AG04450 (cell line): ENCODE measurements at regions not wholly inside any gene's neighbourhood (a gene's known extent, or its start where the extent isn't known, plus 50 kb on each side); places are given as distances from the start of the nearest gene placed in this dataset.
A peak's percentile ranks its signal among the peaks of the same experiment; 100 is the strongest.

Experiments used
- CTCF ChIA-PET: fragments of 300-600, 350-600 bp; formaldehyde crosslinking; extraction: SDS; loops from one replicate; lab custom pipeline; 2022; ENCODE audit warnings: antibody characterized with exemption, inconsistent platforms; lab: Charles Lee
- POLR2A ChIA-PET: fragments of 350-600 bp; formaldehyde crosslinking; extraction: SDS; loops from one replicate; lab custom pipeline; 2021; ENCODE audit warnings: antibody characterized with exemption, inconsistent platforms; lab: Yijun Ruan, JAX
- DNase-seq: peaks from one replicate; pipeline ENCODE4 v3.0.0-alpha.2; 2011; ENCODE audit warnings: low read depth, low spot score
- H3K27ac ChIP-seq: one replicate; pipeline ENCODE4 v1.5.1; 2012; ENCODE audit warnings: low read depth, low read length, control low read depth
- H3K27me3 ChIP-seq: one replicate; pipeline ENCODE4 v1.6.0; 2012; ENCODE audit warnings: low read length; ENCODE audit not compliant: control insufficient read depth, insufficient read depth
- H3K4me3 ChIP-seq: 2 replicates; pipeline ENCODE4 v1.5.1; 2011; ENCODE audit warnings: mild to moderate bottlenecking, low read depth, low read length, control low read depth
- H3K9me3 ChIP-seq: 2 replicates; pipeline ENCODE4 v1.5.1; 2012; ENCODE audit warnings: low read length; ENCODE audit not compliant: control insufficient read depth, insufficient read depth
- CTCF ChIP-seq: IDR thresholded peaks from 2 replicates; pipeline ENCODE4 v1.5.1; 2011; ENCODE audit warnings: low read depth, low read length, control low read depth, inconsistent platforms

- Histone ChIP-seq H3K9me3 (no peaks in the 10 kb centered on the region), H3K27ac (no peak overlapping the region), H3K4me3 (no peak overlapping the region), H3K27me3 (no peaks in the 10 kb centered on the region)
- ChIA-PET POLR2A (no interaction called here), CTCF (interaction anchor here (0.7 kb wide), 1 partner anchor 38 kb away, joined by 5 read pairs; no protein-coding TSS in a partner anchor)
- DNase-seq, result no peak
- peak; percentile 37 for TF ChIP-seq CTCF
Measured at GRCh38 chr6:156410649-156411048, 366.5 kb upstream of the ARID1B start.

- no peaks in the 10 kb centered on the region for H3K27me3 ChIP-seq
- no peak for TF ChIP-seq CTCF
- H3K4me3 ChIP-seq, result no peak overlapping the region
- no peak overlapping the region for H3K27ac ChIP-seq
- CTCF ChIA-PET, result no interaction called here
- no peaks in the 10 kb centered on the region for H3K9me3 ChIP-seq
- no peak for DNase-seq
- POLR2A ChIA-PET, result no interaction called here
Measured at GRCh38 chr6:156408655-156409054, 368.5 kb upstream of the ARID1B start.

- ChIA-PET CTCF (no interaction called here), POLR2A (no interaction called here)
- H3K9me3 ChIP-seq, result no peaks in the 10 kb centered on the region
- no peaks in the 10 kb centered on the region for H3K27me3 ChIP-seq
- no peak overlapping the region for H3K4me3 ChIP-seq
- no peak for TF ChIP-seq CTCF
- DNase-seq, result no peak
- H3K27ac ChIP-seq, result no peak overlapping the region
Measured at GRCh38 chr6:156407334-156407733, 369.8 kb upstream of the ARID1B start.

- H3K27me3 ChIP-seq, result no peaks in the 10 kb centered on the region
- no peak for TF ChIP-seq CTCF
- no peaks in the 10 kb centered on the region for H3K9me3 ChIP-seq
- no peak overlapping the region for H3K4me3 ChIP-seq
- ChIA-PET CTCF (no interaction called here), POLR2A (no interaction called here)
- no peak overlapping the region for H3K27ac ChIP-seq
- no peak for DNase-seq
Measured at GRCh38 chr6:156406688-156407087, 370.5 kb upstream of the ARID1B start.

DNA sequence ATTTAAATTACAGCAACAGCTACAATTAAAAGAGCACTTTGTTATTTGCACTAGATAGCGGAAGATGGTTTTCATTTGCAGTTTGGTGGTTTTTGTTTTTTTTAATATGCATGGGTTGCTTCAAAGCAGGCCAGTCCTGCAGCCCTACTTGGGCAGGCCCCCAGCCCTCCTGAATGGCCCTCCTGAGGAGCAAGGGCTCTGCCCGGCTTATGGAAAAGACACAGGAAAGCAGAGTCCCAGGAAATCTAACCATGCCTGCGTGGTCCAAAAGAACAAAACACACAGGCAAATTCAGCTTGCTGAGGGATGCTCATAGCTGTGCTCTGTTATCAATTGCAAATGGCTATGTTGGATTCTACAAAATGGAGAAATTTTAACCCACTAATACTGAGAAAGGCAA lies 371.1 kb upstream of the ARID1B start:
- Histone ChIP-seq H3K27ac (no peak overlapping the region), H3K27me3 (no peaks in the 10 kb centered on the region), H3K9me3 (no peaks in the 10 kb centered on the region), H3K4me3 (no peak overlapping the region)
- TF ChIP-seq CTCF, result no peak
- DNase-seq, result no peak
- POLR2A ChIA-PET, result no interaction called here
- CTCF ChIA-PET, result no interaction called here
